ENCODE measurements at regions not wholly inside any gene's neighbourhood (a gene's known extent, or its start where the extent isn't known, plus 50 kb on each side); places are given as distances from the start of the nearest gene placed in this dataset.

DNA sequence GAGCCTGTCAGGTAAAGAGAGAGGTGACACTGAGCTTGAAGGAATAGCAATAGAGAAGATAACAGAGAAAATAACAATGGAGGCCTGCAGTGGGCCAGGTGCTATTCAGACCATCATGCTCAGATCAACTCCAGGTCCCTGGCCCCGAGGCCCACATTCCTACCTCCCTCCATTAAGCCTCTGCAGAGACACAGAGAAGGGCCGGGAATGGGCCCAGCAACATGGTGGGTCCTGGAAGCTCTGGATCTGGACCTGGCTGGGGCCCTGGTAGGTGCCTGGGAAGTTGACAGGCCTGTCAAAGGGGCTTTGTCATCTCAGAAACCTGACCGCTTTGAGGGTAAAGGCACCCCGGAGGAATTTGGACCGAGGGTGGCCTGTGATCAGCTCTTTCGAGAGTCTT is 159.7 kb upstream of the GLI2 start:
- H3K36me3 ChIP-seq (ENCODE audit: insufficient read depth, low read length, poor library complexity, severe bottlenecking), result no peaks in the 10 kb centered on the region
- no peak overlapping the region for H3K4me3 ChIP-seq (ENCODE audit: low read depth, low read length, poor library complexity, severe bottlenecking)
- TF ChIP-seq, protein P1, sequence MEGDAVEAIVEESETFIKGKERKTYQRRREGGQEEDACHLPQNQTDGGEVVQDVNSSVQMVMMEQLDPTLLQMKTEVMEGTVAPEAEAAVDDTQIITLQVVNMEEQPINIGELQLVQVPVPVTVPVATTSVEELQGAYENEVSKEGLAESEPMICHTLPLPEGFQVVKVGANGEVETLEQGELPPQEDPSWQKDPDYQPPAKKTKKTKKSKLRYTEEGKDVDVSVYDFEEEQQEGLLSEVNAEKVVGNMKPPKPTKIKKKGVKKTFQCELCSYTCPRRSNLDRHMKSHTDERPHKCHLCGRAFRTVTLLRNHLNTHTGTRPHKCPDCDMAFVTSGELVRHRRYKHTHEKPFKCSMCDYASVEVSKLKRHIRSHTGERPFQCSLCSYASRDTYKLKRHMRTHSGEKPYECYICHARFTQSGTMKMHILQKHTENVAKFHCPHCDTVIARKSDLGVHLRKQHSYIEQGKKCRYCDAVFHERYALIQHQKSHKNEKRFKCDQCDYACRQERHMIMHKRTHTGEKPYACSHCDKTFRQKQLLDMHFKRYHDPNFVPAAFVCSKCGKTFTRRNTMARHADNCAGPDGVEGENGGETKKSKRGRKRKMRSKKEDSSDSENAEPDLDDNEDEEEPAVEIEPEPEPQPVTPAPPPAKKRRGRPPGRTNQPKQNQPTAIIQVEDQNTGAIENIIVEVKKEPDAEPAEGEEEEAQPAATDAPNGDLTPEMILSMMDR (conservative IDR thresholded peaks at IDR 0.05; ENCODE audit: low read depth, low read length), result no peak
- no peak for TF ChIP-seq EZH2 (IDR thresholded peaks at IDR 0.05; ENCODE audit: borderline replicate concordance, low read depth, low read length, poor library complexity, severe bottlenecking)
- ChIA-PET POLR2A (ENCODE audit: low non-redundant PET) (interaction anchor here (0.6 kb wide), 1 partner anchor 103 kb away, joined by 3 read pairs; no protein-coding TSS in a partner anchor), CTCF (no interaction called here)
- no peaks in the 10 kb centered on the region for H3K9me3 ChIP-seq (ENCODE audit: low read depth, low read length, poor library complexity, severe bottlenecking)
- H3K4me1 ChIP-seq (ENCODE audit: insufficient read depth, low read length, poor library complexity, severe bottlenecking), result peaks cover 4% of the 10 kb centered on the region
- H3K27me3 ChIP-seq (replicated peaks; ENCODE audit: insufficient read depth, low read depth, low read length, poor library complexity), result peaks cover 6% of the 10 kb centered on the region
- intact Hi-C loops (cut with micrococcal nuclease; ENCODE audit: unreplicated experiment), result no loop called here
- no peak overlapping the region for H3K27ac ChIP-seq (ENCODE audit: low read depth, low read length, poor library complexity, severe bottlenecking)
- DNase-seq (ENCODE audit: low spot score), result no peak
- BruUV-seq (replicated peaks), result no TSS peak

DNA sequence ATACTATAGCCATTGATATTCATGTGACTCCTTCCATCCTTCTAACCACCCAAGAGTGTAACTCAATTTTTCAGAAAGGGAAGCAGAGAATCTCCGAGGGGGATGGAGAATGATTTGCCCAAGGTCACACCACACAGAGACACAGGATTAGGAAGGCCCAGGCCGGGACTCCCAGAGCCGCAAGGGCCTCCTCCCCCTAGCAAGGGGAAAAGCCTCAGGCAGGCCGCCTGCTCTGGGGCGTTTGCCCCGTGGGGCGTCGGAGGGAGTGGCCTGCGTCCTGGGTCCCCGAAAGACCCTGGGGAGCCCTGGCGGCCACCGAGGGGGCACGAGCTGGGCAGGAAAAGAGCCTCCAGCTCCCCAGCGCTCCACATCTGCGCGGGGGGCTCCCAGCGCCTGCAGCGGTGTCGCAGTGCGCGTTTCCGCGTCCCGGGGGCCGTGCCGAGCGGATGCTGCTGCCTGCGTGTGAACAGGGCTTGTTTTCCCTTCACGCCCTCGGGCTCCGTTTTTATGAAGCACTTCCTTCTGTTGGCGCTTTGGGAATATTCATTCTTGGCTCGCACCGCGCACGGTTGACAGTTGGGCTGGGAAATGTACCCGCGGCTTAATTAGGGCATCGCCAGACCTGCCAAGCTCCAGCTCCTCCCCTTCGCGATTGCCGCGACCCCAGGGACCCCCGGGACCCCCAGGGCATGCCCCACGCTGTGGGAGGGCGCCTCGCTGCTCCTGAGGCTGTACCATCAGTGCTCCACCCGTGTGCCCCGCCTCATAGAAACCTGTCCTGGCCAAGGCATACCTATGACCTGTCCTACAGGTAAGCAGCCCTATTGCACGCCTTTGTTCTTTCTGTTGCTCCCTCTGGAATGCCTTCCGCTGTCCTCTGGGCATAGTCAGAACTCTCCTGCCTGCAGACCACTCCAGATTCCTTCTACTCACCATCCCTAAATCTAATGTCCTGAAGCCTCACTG is 158.9 kb upstream of the GLI2 start:
- DNase-seq (ENCODE audit: low spot score), result peak; percentile 51
- peaks cover 6% of the 10 kb centered on the region for H3K27me3 ChIP-seq (replicated peaks; ENCODE audit: insufficient read depth, low read depth, low read length, poor library complexity)
- intact Hi-C loops (cut with micrococcal nuclease; ENCODE audit: unreplicated experiment), result no loop called here
- no peak for TF ChIP-seq EZH2 (IDR thresholded peaks at IDR 0.05; ENCODE audit: borderline replicate concordance, low read depth, low read length, poor library complexity, severe bottlenecking)
- TF ChIP-seq, protein P1 (conservative IDR thresholded peaks at IDR 0.05; ENCODE audit: low read depth, low read length), result no peak
- no TSS peak for BruUV-seq (replicated peaks)
- ChIA-PET CTCF (no interaction called here), POLR2A (ENCODE audit: low non-redundant PET) (no interaction called here)
- H3K27ac ChIP-seq (ENCODE audit: low read depth, low read length, poor library complexity, severe bottlenecking), result no peak overlapping the region
- H3K9me3 ChIP-seq (ENCODE audit: low read depth, low read length, poor library complexity, severe bottlenecking), result no peaks in the 10 kb centered on the region
- peaks cover 4% of the 10 kb centered on the region for H3K4me1 ChIP-seq (ENCODE audit: insufficient read depth, low read length, poor library complexity, severe bottlenecking)
- no peaks in the 10 kb centered on the region for H3K36me3 ChIP-seq (ENCODE audit: insufficient read depth, low read length, poor library complexity, severe bottlenecking)
- peak overlapping the region; percentile 19 for H3K4me3 ChIP-seq (ENCODE audit: low read depth, low read length, poor library complexity, severe bottlenecking)

DNA sequence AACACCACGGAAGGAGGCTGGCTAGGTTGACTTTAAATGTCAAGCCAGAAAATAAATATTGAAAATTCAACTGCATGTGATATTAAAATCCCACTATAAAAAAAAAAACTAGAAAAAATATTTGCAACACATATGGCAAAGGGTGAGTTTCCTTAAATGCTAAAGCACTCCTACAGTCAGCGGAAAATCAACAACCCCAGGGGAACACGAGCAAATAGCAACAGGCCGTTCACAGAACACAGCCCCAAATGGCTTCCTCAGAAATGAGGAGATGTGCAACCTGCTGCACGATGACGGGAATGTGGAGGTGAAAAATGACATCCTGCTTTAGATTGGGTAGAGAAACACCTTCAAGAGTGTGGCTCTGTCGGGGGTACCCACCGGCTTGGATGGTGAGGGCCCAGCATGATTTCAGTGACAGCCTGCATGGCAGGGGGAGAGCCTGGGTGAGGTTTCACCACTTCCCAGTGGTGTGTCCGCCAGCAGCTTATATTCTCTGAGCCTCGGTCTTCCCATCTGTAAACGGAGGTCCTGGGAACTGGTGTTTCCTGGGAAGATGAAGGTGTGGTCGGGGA is 157.9 kb upstream of the GLI2 start:
- Histone ChIP-seq H3K27ac (ENCODE audit: low read depth, low read length, poor library complexity, severe bottlenecking) (no peak overlapping the region), H3K36me3 (ENCODE audit: insufficient read depth, low read length, poor library complexity, severe bottlenecking) (no peaks in the 10 kb centered on the region), H3K4me3 (ENCODE audit: low read depth, low read length, poor library complexity, severe bottlenecking) (no peak overlapping the region), H3K4me1 (ENCODE audit: insufficient read depth, low read length, poor library complexity, severe bottlenecking) (peaks cover 4% of the 10 kb centered on the region), H3K27me3 (replicated peaks; ENCODE audit: insufficient read depth, low read depth, low read length, poor library complexity) (peaks cover 9% of the 10 kb centered on the region), H3K9me3 (ENCODE audit: low read depth, low read length, poor library complexity, severe bottlenecking) (no peaks in the 10 kb centered on the region)
- DNase-seq (ENCODE audit: low spot score), result no peak
- intact Hi-C loops (cut with micrococcal nuclease; ENCODE audit: unreplicated experiment), result no loop called here
- POLR2A ChIA-PET (ENCODE audit: low non-redundant PET), result no interaction called here
- no TSS peak for BruUV-seq (replicated peaks)
- TF ChIP-seq EZH2 (IDR thresholded peaks at IDR 0.05; ENCODE audit: borderline replicate concordance, low read depth, low read length, poor library complexity, severe bottlenecking), result no peak
- TF ChIP-seq, protein P1 (conservative IDR thresholded peaks at IDR 0.05; ENCODE audit: low read depth, low read length), result no peak
- CTCF ChIA-PET, result no interaction called here
